Embryonic facial prominence (tissue), 1 donor: ENCODE measurements at regions not wholly inside any gene's neighbourhood (a gene's known extent, or its start where the extent isn't known, plus 50 kb on each side); places are given as distances from the start of the nearest gene placed in this dataset.
"Not testable (repeated sequence)": the region's sequence is repeated elsewhere in the genome, so short reads cannot be mapped to it uniquely, and the experiment has no call there.

Experiments used
- DNase-seq: peaks from one replicate; pipeline ENCODE4 v3.0.0-alpha.2; 2016; ENCODE audit errors: extremely low spot score

DNA sequence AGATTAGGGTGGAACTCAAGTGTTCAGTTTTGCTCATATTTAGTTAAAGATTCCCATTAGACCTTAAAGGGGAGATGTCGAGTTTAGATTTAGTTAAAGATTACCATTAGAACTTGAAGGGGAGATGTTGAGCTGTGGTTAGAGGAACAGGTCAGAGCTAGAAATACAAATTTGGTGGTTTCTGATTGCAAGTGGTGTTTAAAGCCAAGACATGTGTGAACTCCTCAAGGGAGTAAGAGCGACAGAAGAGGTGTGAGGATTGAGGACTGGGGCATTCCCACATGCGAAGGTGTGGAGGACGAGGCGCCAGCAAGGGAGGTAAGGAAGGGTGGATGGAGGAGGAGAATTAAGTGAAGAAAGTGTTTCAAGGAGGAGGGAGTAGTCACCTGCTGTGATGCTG, 168.6 kb downstream of the IER5 start:
- no peak for DNase-seq

DNA sequence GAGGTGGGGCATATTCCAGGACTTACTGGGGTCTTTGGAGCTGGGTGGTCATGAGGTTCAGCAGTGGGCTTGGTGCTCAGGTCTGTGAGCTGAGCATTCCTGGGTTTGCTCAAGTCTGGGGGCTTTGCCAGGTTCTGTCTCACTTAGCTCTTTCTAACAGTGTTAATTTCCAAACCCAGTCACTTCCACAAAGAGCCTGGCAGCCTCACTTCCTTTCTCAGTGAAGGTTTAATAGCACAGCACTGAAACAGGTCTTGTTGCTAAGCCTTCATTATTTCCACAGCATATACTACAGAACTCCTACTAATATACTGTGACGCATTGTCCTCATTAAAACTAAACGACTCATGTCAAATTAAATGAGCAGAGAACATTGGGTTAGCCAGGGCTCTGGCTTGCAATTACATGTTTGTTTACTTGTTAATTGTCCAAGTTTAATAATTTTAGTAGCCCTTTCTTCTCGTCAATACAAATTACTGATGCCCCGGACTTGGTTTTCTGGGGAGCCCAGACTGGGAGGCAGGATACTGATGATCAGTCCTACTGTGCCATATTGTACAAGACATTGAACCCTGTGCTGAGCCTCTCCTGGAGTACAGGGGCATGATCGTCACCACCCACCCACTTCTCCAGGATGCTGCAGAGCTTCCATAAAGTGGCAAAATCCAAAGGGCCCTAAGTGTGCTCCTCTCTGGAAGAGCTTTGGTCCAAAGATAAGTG, 170.7 kb downstream of the IER5 start:
- DNase-seq = no peak

DNA sequence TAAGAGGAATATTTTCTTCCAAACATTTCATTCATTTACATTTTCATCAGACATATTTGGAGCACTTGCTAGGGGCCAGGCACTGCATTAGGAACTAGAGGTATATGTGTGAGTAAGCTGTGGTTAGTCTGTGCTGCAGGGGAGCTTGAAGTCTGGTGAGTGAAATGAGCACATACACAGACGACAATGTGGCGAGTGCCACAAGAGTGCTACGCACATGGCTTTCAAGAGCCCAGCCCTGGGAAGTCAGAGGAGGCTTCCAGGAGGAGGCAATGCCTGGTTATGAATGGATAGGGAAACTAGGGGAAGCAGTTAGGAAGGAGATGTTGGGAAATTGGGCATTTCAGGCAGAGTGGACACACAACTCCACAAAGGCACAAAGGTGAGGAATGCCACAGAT, 171.8 kb downstream of the IER5 start:
- no peak for DNase-seq

DNA sequence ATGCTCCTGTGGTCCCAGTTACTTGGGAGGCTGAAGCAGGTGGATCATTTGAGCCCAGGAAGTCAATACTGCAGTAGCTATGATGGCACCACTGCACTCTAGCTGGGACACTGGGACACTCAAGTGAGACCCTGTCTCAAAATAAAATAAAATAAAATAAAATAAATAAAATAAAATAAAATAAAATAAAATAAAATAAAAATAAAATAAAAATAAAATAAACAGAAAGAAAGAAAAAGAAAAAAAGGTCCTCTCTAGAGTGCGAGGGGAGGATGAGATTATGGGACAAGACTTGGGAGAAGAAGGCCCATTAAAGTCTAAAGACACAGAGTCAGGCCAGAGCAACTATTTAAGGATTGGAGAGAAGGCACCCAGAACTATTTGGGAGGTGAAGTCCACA, 172.5 kb downstream of the IER5 start:
- DNase-seq = no peak

- DNase-seq = no peak
Observed at GRCh38 chr1:181262069-181262468, 173.6 kb downstream of the IER5 start.

GRCh38 chr1:181263444-181263843, 174.9 kb downstream of the IER5 start:
- DNase-seq = no peak

DNA sequence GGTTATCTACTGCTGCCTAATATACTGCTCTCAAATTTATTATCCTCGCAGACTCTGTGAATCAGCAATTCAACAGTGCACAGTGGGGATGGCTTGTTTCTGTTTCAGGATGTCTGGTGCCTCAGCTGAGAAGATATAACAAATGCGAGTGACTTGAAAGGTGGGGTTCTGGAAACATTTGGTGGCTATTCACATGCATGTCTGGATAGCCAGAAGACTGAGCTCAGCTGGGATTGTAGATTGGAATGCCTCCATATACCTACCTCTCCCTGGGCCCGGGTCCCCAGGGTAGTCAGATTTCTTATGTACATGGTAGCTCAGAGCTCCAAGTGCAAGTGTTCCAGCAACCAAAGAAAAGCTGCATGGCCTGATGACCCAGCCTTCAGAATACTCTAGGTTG, 176.3 kb downstream of the IER5 start:
- no peak for DNase-seq

- no peak for DNase-seq
Observed at GRCh38 chr1:181284978-181285377, 196.5 kb downstream of the IER5 start.

DNA sequence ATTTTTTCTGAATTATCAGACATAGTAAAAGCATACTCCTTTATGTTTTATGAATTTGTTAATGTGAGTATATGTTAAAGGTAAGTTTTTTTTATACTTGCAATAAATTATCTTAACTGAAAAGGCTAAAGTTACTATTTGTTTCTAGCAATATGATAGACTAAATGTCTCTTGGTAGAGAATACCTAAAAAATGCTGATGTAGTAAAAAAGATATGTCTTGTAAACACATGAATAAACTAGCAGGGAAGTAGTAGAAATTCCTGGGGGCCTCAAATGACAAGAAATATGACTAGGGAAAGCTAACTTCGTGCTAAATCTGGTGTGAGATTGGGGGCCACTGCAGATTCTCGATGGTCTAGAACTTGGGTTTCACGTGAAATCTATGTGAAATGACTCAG, 188.1 kb upstream of the CACNA1E start:
- DNase-seq = no peak

DNA sequence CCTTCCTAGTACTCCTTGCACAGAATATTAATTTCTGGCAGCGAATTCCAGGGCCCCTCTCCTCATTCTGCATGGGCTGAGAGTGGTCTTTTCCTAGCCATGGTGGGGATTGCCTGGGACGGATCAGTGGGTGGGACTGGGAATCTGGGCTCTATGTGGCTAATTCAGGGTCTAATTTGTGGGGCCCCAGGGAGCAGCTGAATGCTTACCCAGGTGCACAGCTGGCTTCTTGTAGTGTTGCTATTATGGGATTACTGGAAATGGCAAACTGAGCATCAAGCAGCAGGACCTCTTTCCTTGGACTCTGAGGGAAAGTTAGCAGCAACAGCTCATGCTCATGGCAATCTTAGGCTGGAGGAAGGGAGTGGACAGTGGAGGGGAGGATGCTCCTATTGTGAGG, 187.1 kb upstream of the CACNA1E start:
- no peak for DNase-seq

- no peak for DNase-seq
Observed at GRCh38 chr1:181308098-181308497, 175.2 kb upstream of the CACNA1E start.

DNA sequence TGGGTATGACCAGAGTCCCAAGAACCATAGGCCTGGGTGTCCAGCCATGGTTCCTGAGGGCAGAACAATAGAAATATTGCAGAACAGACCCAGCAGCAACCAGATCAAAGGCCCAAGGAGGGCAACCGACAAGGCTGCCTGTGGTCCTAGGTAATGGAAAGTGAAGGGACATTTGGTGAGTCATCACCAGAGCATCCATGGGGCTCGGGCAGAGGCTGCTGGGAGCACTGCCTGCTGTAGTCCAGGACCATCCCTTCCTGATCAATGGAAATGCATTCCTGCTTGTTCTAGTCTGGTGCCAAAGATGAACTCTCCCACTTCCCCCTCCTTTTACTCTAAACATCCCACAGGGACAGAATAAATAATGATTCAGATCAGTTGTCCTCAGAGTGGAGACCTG, 172.8 kb upstream of the CACNA1E start:
- no peak for DNase-seq

GRCh38 chr1:181312946-181313345, 170.4 kb upstream of the CACNA1E start:
- DNase-seq = no peak

DNA sequence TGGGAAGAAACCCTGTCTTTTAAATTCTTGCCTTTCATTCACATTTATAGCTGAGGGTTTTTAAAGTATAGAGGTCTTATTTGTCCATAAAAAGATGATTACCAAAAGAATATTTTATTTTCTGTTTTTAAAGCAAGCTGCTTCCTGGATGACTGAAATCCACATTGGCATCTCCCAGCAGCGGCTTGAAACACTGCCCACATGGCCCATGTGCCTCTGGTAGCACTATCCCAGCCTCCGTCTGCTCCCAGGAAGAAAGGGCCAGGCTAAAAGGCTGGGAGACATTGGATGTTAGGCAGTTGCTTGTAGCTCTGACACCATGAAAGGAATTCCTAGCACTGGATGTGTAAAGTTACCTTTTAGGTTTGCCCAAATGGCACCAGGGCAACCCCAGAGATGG, 169.9 kb upstream of the CACNA1E start:
- DNase-seq = no peak

GRCh38 chr1:181314010-181314409, 169.3 kb upstream of the CACNA1E start:
- no peak for DNase-seq

DNA sequence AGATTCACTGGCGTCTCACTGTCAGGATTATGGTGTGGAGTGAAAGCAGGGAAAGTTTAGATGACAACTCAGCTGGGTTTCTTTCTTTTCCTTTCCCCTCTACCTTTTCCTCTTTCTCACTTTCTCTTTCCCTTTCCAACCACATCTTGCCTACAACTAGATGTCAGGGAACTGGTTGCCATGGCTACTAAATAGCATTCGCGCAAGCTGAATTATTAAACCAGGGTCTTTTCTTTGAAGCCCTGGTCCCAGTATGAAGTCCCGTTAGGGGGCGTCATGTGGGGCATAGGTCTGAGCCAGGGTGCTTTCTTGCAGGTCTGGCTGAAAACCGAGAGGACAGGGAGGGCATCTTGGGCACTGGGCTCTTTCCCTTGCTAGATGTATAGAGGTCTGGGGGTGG, 168.4 kb upstream of the CACNA1E start:
- no peak for DNase-seq

DNA sequence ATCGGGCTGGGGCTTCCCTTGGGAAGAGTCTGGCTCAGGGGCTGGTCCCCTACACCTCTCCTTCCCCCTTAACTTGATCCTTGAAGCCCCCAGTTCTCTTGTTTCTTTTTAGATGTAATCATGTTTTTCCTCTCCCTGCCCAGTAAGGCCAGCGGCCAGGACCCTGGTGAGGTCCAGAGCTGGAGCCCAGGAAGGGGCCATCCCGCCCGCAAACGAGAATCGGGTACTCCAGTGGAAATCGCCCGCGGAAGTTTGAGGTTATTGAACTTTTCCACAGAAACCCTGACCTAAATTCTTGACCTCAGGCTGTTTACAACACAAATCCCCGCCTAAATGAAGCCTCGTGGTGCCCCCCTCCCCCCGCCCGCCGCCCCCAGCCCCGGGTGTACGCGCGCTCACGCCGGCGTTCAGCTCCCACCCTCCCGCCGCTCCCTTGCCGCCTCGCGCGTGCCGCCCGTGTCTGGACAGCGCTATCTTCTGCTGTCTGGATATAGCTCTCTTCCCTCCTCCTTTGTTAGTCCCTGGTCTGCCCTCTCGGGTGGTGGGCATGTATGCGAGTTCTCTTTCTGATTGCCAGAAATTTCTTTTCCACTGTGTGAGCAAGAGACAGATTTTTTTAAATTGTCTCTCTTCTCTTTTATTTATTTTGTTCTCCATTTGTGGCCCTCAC, 165.9 kb upstream of the CACNA1E start:
- DNase-seq = no peak

- DNase-seq = no peak
Observed at GRCh38 chr1:181318022-181318857, 165.1 kb upstream of the CACNA1E start.

DNA sequence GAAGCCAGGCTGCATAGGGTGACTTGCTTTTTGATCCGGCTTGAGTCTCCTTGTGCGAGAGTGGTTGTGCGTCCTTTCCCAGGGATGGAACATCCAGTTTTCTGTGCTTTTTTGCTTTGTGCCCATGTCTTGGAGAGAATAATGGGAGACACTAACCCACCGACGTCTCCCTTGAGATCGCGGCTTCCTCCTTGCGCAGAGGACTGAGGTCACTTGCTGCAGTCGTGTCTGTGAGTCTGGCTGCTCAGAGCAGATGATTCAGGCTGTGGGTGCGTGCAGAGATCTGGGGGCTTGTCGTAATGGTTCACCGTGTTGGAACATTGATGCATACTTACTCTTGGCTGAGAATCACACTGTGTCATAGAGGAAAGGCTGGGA, 164.5 kb upstream of the CACNA1E start:
- DNase-seq = no peak

- no peak for DNase-seq
Observed at GRCh38 chr1:181319907-181320306, 163.4 kb upstream of the CACNA1E start.

- DNase-seq = no peak
Observed at GRCh38 chr1:181324797-181325616, 158.3 kb upstream of the CACNA1E start.

DNA sequence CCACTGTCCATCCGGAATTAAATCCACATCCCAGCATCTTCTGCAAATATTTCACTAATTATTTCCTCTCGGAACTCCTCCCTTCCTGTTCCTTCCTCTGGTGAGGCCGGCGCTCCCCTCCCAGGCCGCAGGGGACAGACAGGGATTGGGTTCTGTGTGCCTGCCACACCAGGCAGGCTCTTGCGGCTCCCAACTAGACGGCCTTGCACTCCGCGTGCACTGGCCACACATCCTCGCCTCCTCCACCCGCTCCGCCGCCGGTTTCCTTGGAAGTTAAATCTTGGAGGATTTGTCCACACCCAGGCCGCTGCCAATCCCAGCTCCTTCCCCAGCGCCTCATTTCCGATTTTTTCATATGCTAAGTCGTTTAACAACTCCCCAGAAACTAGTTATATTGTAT, 157.6 kb upstream of the CACNA1E start:
- not testable (repeated sequence) for DNase-seq
